HCT116 (cell line): ENCODE measurements at regions not wholly inside any gene's neighbourhood (a gene's known extent, or its start where the extent isn't known, plus 50 kb on each side); places are given as distances from the start of the nearest gene placed in this dataset.
"Not testable (repeated sequence)": the region's sequence is repeated elsewhere in the genome, so short reads cannot be mapped to it uniquely, and the experiment has no call there.

Experiments used
- ATAC-seq: fragments of 200-7000 bp; cut with Tn5 transposase; 2 replicates; pipeline ENCODE4 v1.9.1; 2020; ENCODE audit warnings: mild to moderate bottlenecking, moderate library complexity
- BruUV-seq: library from RNA; stranded (reverse); fragments of 400-500 nt; replicated peaks from 2 replicates; lab custom pipeline; 2021; lab: Mats Ljungman, UMichigan
- CTCF ChIA-PET: fragments of 300-600 bp; sonication (Branson Sonifier 250); formaldehyde crosslinking; loops from one replicate; lab custom pipeline; 2021; ENCODE audit warnings: antibody characterized with exemption; lab: Charles Lee
- POLR2A ChIA-PET: fragments of 300-600, 350-600 bp; sonication (Branson Sonifier 250); formaldehyde crosslinking; loops from one replicate; lab custom pipeline; 2021; ENCODE audit warnings: antibody characterized with exemption; lab: Charles Lee
- RAD21 ChIA-PET, 2 experiments: fragments of 300-600 bp; sonication (Branson Sonifier 250); formaldehyde crosslinking; loops; one replicate each; lab custom pipeline; 2023; ENCODE audit warnings: low total read pairs in 2 of 2; ENCODE audit not compliant: uncharacterized antibody in 2 of 2, unreplicated experiment in 2 of 2, low non-redundant PET in 1 of 2; lab: Charles Lee
- DNase-seq: peaks from one replicate; pipeline ENCODE4 v3.0.0-alpha.2; 2010; ENCODE audit warnings: low read depth, low spot score
- H2AFZ ChIP-seq: fragments of 200-600 bp; shearing (Covaris generic), sonication (generic); 2 replicates; pipeline ENCODE4 v1.6.1; 2017; ENCODE audit warnings: low read depth, mixed run types, mixed read lengths, antibody characterized with exemption, low read length; ENCODE audit not compliant: poor library complexity, severe bottlenecking
- H3K27ac ChIP-seq: 2 replicates; pipeline ENCODE4 v1.5.1; 2012; ENCODE audit warnings: low read depth, low read length
- H3K27me3 ChIP-seq: fragments of 200-600 bp; sonication (generic); 2 replicates; pipeline ENCODE4 v1.6.1; 2016; ENCODE audit warnings: mixed run types, low read length, mixed read lengths; ENCODE audit not compliant: insufficient read depth
- H3K36me3 ChIP-seq, 2 experiments: fragments of 200-500 bp in 1 of 2; fragments of 200-600 bp in 1 of 2; sonication (Bioruptor generic) in 1 of 2; sonication (generic) in 1 of 2; 2 replicates each; pipeline versions ENCODE4 v1.5.1 to v1.6.1; 2014 to 2016; ENCODE audit warnings: low read length in 2 of 2, inconsistent platforms in 1 of 2, mixed read lengths in 1 of 2, mixed run types in 1 of 2; ENCODE audit not compliant: insufficient read depth in 2 of 2, control insufficient read depth in 1 of 2
- H3K4me1 ChIP-seq, 2 experiments: fragments of 200-600 bp in 1 of 2; sonication (generic) in 1 of 2; 2 replicates each; pipeline versions ENCODE4 v1.5.1 to v1.6.1; 2012 to 2017; ENCODE audit warnings: low read length in 2 of 2, inconsistent platforms in 1 of 2, mild to moderate bottlenecking in 1 of 2, mixed read lengths in 1 of 2, mixed run types in 1 of 2, moderate library complexity in 1 of 2; ENCODE audit not compliant: insufficient read depth in 2 of 2, control insufficient read depth in 1 of 2
- H3K4me2 ChIP-seq: fragments of 200-600 bp; sonication (generic); 2 replicates; pipeline ENCODE4 v1.6.1; 2017; ENCODE audit warnings: mixed run types, low read length, mixed read lengths
- H3K4me3 ChIP-seq, 2 experiments: fragments of 200-600 bp in 1 of 2; sonication (generic) in 1 of 2; replicated peaks in 1 of 2; 2 replicates each; pipeline ENCODE4 v1.5.1; 2011 to 2016; ENCODE audit warnings: low read length in 2 of 2, control low read depth in 1 of 2, low read depth in 1 of 2, mild to moderate bottlenecking in 1 of 2, mixed read lengths in 1 of 2, mixed run types in 1 of 2
- H3K79me2 ChIP-seq: fragments of 200-600 bp; sonication (generic); 2 replicates; pipeline ENCODE4 v1.6.1; 2017; ENCODE audit warnings: mild to moderate bottlenecking, mixed run types, low read length, moderate library complexity, mixed read lengths; ENCODE audit not compliant: insufficient read depth
- H3K9ac ChIP-seq: fragments of 200-600 bp; sonication (generic); 2 replicates; pipeline ENCODE4 v1.6.1; 2016; ENCODE audit warnings: low read length, mixed read lengths
- H3K9me2 ChIP-seq: fragments of 200-600 bp; sonication (generic), shearing (Covaris generic); 2 replicates; pipeline ENCODE4 v1.6.1; 2017; ENCODE audit warnings: mixed run types, mild to moderate bottlenecking, moderate library complexity; ENCODE audit not compliant: insufficient read depth
- H3K9me3 ChIP-seq, 2 experiments: fragments of 200-500 bp in 1 of 2; fragments of 200-600 bp in 1 of 2; sonication (Bioruptor generic) in 1 of 2; sonication (generic) in 1 of 2; 2 replicates each; pipeline ENCODE4 v1.6.1; 2014 to 2017; ENCODE audit warnings: low read length in 2 of 2, mixed read lengths in 2 of 2, inconsistent platforms in 1 of 2, low read depth in 1 of 2, mild to moderate bottlenecking in 1 of 2, mixed run types in 1 of 2, moderate library complexity in 1 of 2; ENCODE audit not compliant: control insufficient read depth in 1 of 2, insufficient read depth in 1 of 2
- H4K20me1 ChIP-seq: fragments of 200-600 bp; sonication (generic), shearing (Covaris generic); 2 replicates; pipeline ENCODE4 v1.6.1; 2017; ENCODE audit warnings: mixed run types, mild to moderate bottlenecking, moderate library complexity; ENCODE audit not compliant: insufficient read depth
- FOSL1 ChIP-seq: IDR thresholded peaks from 2 replicates; pipeline ENCODE4 v1.6.1; 2012; ENCODE audit warnings: low read depth
- RAD21 ChIP-seq: IDR thresholded peaks from 2 replicates; pipeline ENCODE4 v1.6.1; 2012; ENCODE audit warnings: low read depth, mild to moderate bottlenecking
- SP1 ChIP-seq: IDR thresholded peaks from 2 replicates; pipeline ENCODE4 v1.6.1; 2012; ENCODE audit warnings: low read depth
- intact Hi-C: fragments of 100-400 bp; cut with micrococcal nuclease; formaldehyde crosslinking; loops from 2 replicates; pipeline ENCODE4 v1.10.0; 2022

GRCh38 chr9:33703430-33704102, 91.8 kb upstream of the PRSS3 start:
- Histone ChIP-seq H3K9me3 (no peaks in the 10 kb centered on the region), H3K4me3 (no peak overlapping the region), H3K9me2 (no peaks in the 10 kb centered on the region), H3K36me3 (no peaks in the 10 kb centered on the region), H3K4me1 (no peaks in the 10 kb centered on the region), H3K4me2 (no peak overlapping the region), H3K79me2 (no peaks in the 10 kb centered on the region), H3K27me3 (no peaks in the 10 kb centered on the region), H3K27ac (no peak overlapping the region), H3K9ac (no peak overlapping the region), H2AFZ (no peak overlapping the region), H4K20me1 (no peaks in the 10 kb centered on the region)
- intact Hi-C loops = no loop called here
- TF ChIP-seq SP1 (no peak), FOSL1 (no peak), RAD21 (no peak)
- ChIA-PET CTCF (no interaction called here), RAD21 (no interaction called here), POLR2A (no interaction called here)
- no peak for DNase-seq
- no peak for ATAC-seq
- no TSS peak for BruUV-seq

GRCh38 chr9:33705440-33705839, 89.9 kb upstream of the PRSS3 start:
- ATAC-seq, H3K9me2 ChIP-seq, H3K9me3 ChIP-seq, POLR2A ChIA-PET, H2AFZ ChIP-seq, BruUV-seq, DNase-seq, CTCF ChIA-PET, H3K9ac ChIP-seq, H3K27me3 ChIP-seq, H3K79me2 ChIP-seq, H4K20me1 ChIP-seq, RAD21 ChIA-PET, H3K27ac ChIP-seq, H3K4me3 ChIP-seq, H3K4me1 ChIP-seq, H3K36me3 ChIP-seq: not testable (repeated sequence)
- 0 out of 2 replicates have a peak overlapping the region, but pooled peaks have one; percentile 9 for H3K4me2 ChIP-seq
- intact Hi-C loops = loop anchor here (1.0 kb wide), 1 partner anchor 16 kb away; no protein-coding TSS in a partner anchor
